ENCODE measurements at regions not wholly inside any gene's neighbourhood (a gene's known extent, or its start where the extent isn't known, plus 50 kb on each side); places are given as distances from the start of the nearest gene placed in this dataset.

- TF ChIP-seq PRDM15 (CRISPR knock-in tag; IDR thresholded peaks at IDR 0.05) (no peak), RBBP5 (conservative IDR thresholded peaks at IDR 0.05) (no peak)
Measured at GRCh38 chr7:36051501-36051900, 101.6 kb upstream of the EEPD1 start (continued).

GRCh38 chr7:36053589-36053988 is 99.5 kb upstream of the EEPD1 start:
- Histone ChIP-seq H3K4me3 (no peak overlapping the region), H3K79me2 (ENCODE audit: control insufficient read depth, insufficient read depth, low read length) (no peaks in the 10 kb centered on the region), H3K27me3 (replicated peaks in 1 of 2; ENCODE audit: control insufficient read depth in 2 of 2, insufficient read depth in 2 of 2, low read length in 1 of 2) (no peaks in the 10 kb centered on the region), H3K4me1 (ENCODE audit: control insufficient read depth, insufficient read depth, low read length) (peaks cover 18% of the 10 kb centered on the region), H3K9me3 (replicated peaks; ENCODE audit: control insufficient read depth, insufficient read depth, low read length) (no peaks in the 10 kb centered on the region), H3K9ac (ENCODE audit: control insufficient read depth, insufficient read depth, low read length) (no peak overlapping the region), H4K20me1 (ENCODE audit: control insufficient read depth, insufficient read depth) (no peaks in the 10 kb centered on the region), H3K36me3 (ENCODE audit: control insufficient read depth in 2 of 2, insufficient read depth in 2 of 2, low read length in 1 of 2) (no peaks in the 10 kb centered on the region), H3K4me2 (ENCODE audit: control insufficient read depth, insufficient read depth) (no peak overlapping the region), H3K27ac (ENCODE audit: control insufficient read depth, insufficient read depth) (no peak overlapping the region), H2AFZ (ENCODE audit: control insufficient read depth, low read depth, low read length) (no peak overlapping the region)
- POLR2A ChIA-PET = no interaction called here
- WGBS (ENCODE audit: insufficient coverage, insufficient replicate concordance, low lambda C conversion rate, missing lambda C conversion rate) = 6% methylated on average over 3 of the region's 3 CpGs
- SMC1A ChIA-PET (ENCODE audit: uncharacterized antibody, unreplicated experiment) = interaction anchor here (0.7 to 1.9 kb wide), 3 partner anchors 9 to 238 kb away, joined by 3 to 8 read pairs (median 3); no protein-coding TSS in a partner anchor
- CTCF ChIA-PET = interaction anchor here (0.9 kb wide), 1 partner anchor 10 kb away, joined by 3 read pairs; no protein-coding TSS in a partner anchor
- no TSS peak for BruUV-seq (replicated peaks)
- intact Hi-C loops (cut with micrococcal nuclease; ENCODE audit: unreplicated experiment) = no loop called here
- RAD21 ChIA-PET (ENCODE audit: unreplicated experiment) = interaction anchor here (0.9 kb wide), 1 partner anchor 9 kb away, joined by 3 read pairs; no protein-coding TSS in a partner anchor
- in situ Hi-C loops (cut with MboI) = no loop called here
- no peak for TF ChIP-seq IRF5 (IDR thresholded peaks at IDR 0.05; ENCODE audit: borderline replicate concordance)
- TF ChIP-seq ATF2 (IDR thresholded peaks at IDR 0.05; ENCODE audit: low read length) = no peak
- TF ChIP-seq GABPA (IDR thresholded peaks at IDR 0.05; ENCODE audit: low read depth) = no peak
- TF ChIP-seq NFYB (IDR thresholded peaks at IDR 0.05; ENCODE audit: insufficient read depth, low read depth, low read length) = no peak
- TF ChIP-seq MYB (IDR thresholded peaks at IDR 0.05; ENCODE audit: borderline replicate concordance, low read depth, low read length) = no peak
- no peak for TF ChIP-seq BHLHE40 (IDR thresholded peaks at IDR 0.05; ENCODE audit: borderline replicate concordance in 1 of 2, low read depth in 2 of 2, low read length in 1 of 2)
- no peak for TF ChIP-seq CBX5 (IDR thresholded peaks at IDR 0.05; ENCODE audit: low read depth)
- no peak for TF ChIP-seq PRDM15 (CRISPR knock-in tag; IDR thresholded peaks at IDR 0.05)
- TF ChIP-seq EZH2 (IDR thresholded peaks at IDR 0.05; ENCODE audit: borderline replicate concordance, control insufficient read depth, low read depth, low read length) = no peak
- no peak for TF ChIP-seq TARDBP (IDR thresholded peaks at IDR 0.05; ENCODE audit: borderline replicate concordance)
- TF ChIP-seq SMAD5 (IDR thresholded peaks at IDR 0.05; ENCODE audit: low read depth) = no peak
- no peak for DNase-seq (ENCODE audit: low read depth, low spot score)
- no peak for FAIRE-seq
- ATAC-seq = no peak
